ENCODE measurements at regions not wholly inside any gene's neighbourhood (a gene's known extent, or its start where the extent isn't known, plus 50 kb on each side); places are given as distances from the start of the nearest gene placed in this dataset.

- TF ChIP-seq HMGXB4 (CRISPR knock-in tag; IDR thresholded peaks at IDR 0.05) (no peak), OVOL2 (CRISPR knock-in tag; IDR thresholded peaks at IDR 0.05; ENCODE audit: borderline replicate concordance) (no peak), NFYB (CRISPR knock-in tag; conservative IDR thresholded peaks at IDR 0.05; ENCODE audit: low read depth) (no peak), E2F1 (CRISPR knock-in tag; IDR thresholded peaks at IDR 0.05) (no peak), ZNF121 (CRISPR knock-in tag; IDR thresholded peaks at IDR 0.05) (no peak), ARID4B (CRISPR knock-in tag; IDR thresholded peaks at IDR 0.05; ENCODE audit: borderline replicate concordance) (no peak)
Measured at GRCh38 chr14:34277191-34277590, 184.8 kb downstream of the SPTSSA start (continued).

GRCh38 chr14:34275530-34275929 is 186.5 kb downstream of the SPTSSA start:
- ATAC-seq, result no peak
- H3K27me3 Mint-ChIP-seq (ENCODE audit: low read depth), result no peaks in the 10 kb centered on the region
- no peak overlapping the region for H3K4me3 Mint-ChIP-seq
- no peak overlapping the region for H3K27ac Mint-ChIP-seq
- no peaks in the 10 kb centered on the region for H3K4me1 Mint-ChIP-seq
- CTCF ChIA-PET, result no interaction called here
- TF ChIP-seq ZNF138 (CRISPR knock-in tag; conservative IDR thresholded peaks at IDR 0.05) (no peak), CDX4 (CRISPR knock-in tag; IDR thresholded peaks at IDR 0.05; ENCODE audit: borderline replicate concordance) (no peak), ZSCAN18 (CRISPR knock-in tag; IDR thresholded peaks at IDR 0.05) (no peak), E2F4 (CRISPR knock-in tag; IDR thresholded peaks at IDR 0.05; ENCODE audit: borderline replicate concordance, low read depth) (no peak), NR2C2 (CRISPR knock-in tag; IDR thresholded peaks at IDR 0.05) (no peak), ERG (CRISPR knock-in tag; IDR thresholded peaks at IDR 0.05) (no peak), ESRRA (CRISPR knock-in tag; IDR thresholded peaks at IDR 0.05; ENCODE audit: borderline replicate concordance) (no peak), GRHL2 (CRISPR knock-in tag; IDR thresholded peaks at IDR 0.05; ENCODE audit: insufficient replicate concordance, severe bottlenecking) (no peak), NFATC4 (CRISPR knock-in tag; IDR thresholded peaks at IDR 0.05) (no peak), ATF3 (CRISPR knock-in tag; conservative IDR thresholded peaks at IDR 0.05) (no peak)
- no peak for DNase-seq (ENCODE audit: low spot score)
- POLR2A ChIA-PET, result interaction anchor here (0.6 kb wide), 1 partner anchor 1179 kb away, joined by 3 read pairs; no protein-coding TSS in a partner anchor
- H3K36me3 Mint-ChIP-seq, result peaks cover 3% of the 10 kb centered on the region; the same call in 1 of the 2 replicates
- peaks cover 8% of the 10 kb centered on the region for H3K9me3 Mint-ChIP-seq
